Erythroblast (primary cell): ENCODE measurements at regions not wholly inside any gene's neighbourhood (a gene's known extent, or its start where the extent isn't known, plus 50 kb on each side); places are given as distances from the start of the nearest gene placed in this dataset.

Experiments used
- GATA1 ChIP-seq: IDR thresholded peaks from 2 replicates; pipeline ENCODE4 v1.6.1; 2011; ENCODE audit warnings: low read depth, mild to moderate bottlenecking, control low read depth, low read length, moderate library complexity
- POLR2A ChIP-seq: IDR thresholded peaks from 2 replicates; pipeline ENCODE4 v1.6.1; 2011; ENCODE audit warnings: mild to moderate bottlenecking, low read length

DNA sequence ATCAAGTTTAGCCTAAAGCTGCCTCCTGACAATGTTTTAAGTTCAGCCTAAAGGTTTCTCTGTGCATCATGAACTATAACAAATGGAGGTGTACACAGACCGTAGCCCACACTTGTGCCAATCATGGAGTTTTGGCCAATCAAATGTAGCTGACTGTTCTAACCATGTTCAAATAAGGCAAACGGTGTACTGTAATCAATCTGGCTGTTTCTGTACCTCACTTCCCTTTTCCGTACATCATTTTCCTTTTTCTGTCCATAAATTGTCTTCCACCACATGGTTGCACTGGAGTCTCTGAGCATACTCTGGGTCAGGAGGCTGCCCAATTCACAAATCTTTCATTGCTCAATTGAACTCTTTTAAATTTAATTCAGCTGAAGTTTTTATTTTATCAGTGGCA is 132.2 kb upstream of the UST start:
- no peak for TF ChIP-seq POLR2A
- no peak for TF ChIP-seq GATA1
